C4-2B (cell line): ENCODE measurements at regions not wholly inside any gene's neighbourhood (a gene's known extent, or its start where the extent isn't known, plus 50 kb on each side); places are given as distances from the start of the nearest gene placed in this dataset.

Experiments used
- CTCF ChIP-seq: fragments of 450-650 bp; conservative IDR thresholded peaks from 2 replicates; pipeline ENCODE4 v1.5.1; 2017; ENCODE audit warnings: mild to moderate bottlenecking
- ZFX ChIP-seq: fragments of 450-650 bp; IDR thresholded peaks from 2 replicates; pipeline ENCODE4 v1.6.1; 2017

DNA sequence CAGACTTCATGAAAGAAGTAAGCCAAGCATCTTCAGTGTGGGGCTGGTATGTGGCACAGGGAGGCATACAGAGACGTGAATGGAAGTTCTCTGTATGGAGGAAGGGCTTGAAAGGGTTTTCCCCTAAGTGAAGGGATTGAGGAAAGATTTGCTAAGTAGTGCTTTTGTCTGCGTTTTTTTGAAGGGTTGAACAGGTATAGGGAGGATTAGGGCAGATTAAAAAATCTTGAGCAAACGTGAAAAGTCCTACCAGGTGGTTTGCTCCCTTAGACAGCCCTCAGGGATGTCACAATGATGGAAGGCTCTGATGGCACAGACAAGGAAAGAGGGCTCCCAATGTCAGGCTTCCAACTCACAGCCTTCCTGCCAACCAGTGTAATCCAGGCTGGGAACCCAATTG is 181.7 kb upstream of the TAB2 start:
- no peak for TF ChIP-seq CTCF
- no peak for TF ChIP-seq ZFX
